NCI-H510A (cell line): ENCODE measurements at regions not wholly inside any gene's neighbourhood (a gene's known extent, or its start where the extent isn't known, plus 50 kb on each side); places are given as distances from the start of the nearest gene placed in this dataset.
"Not testable (repeated sequence)": the region's sequence is repeated elsewhere in the genome, so short reads cannot be mapped to it uniquely, and the experiment has no call there.

Experiments
- DNase-seq: peaks from one replicate; lab custom pipeline; 2025; lab: John Stamatoyannopoulos, UW

DNA sequence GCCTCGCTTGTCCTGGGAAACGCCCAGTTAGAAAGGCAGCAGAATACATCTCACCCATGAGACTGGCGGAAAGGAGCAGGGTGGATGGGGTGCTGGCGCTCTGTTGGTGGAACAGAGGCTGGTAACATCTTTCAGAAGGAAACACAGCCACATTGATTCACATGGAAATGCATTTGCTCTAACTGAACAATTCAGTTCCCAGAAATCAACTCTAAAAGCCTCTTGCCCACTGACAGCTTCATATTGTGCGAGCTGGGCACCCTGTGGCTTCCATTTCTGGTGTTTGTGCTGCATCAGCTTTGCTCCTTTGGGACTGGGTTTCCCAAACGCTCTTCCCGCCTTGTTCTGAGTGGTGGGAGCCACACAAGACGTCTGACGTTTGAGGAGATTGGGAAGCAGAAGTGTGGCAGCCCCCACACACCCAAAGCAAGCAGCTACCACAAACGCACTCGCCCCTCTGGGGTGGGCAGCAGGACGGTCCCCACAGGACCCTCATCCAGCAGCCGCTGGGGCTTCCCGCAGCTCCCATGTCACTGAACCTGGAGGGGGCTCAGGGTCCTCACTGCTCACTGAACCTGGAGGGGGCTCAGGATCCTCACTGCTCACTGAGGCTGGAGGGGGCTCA, 229.5 kb downstream of the ERMARD start:
- DNase-seq = no peak

- no peak for DNase-seq
These were observed 228.5 kb downstream of the ERMARD start for GRCh38 chr6:169979873-169980432.

GRCh38 chr6:169978615-169979161, 227.3 kb downstream of the ERMARD start:
- DNase-seq = no peak

DNA sequence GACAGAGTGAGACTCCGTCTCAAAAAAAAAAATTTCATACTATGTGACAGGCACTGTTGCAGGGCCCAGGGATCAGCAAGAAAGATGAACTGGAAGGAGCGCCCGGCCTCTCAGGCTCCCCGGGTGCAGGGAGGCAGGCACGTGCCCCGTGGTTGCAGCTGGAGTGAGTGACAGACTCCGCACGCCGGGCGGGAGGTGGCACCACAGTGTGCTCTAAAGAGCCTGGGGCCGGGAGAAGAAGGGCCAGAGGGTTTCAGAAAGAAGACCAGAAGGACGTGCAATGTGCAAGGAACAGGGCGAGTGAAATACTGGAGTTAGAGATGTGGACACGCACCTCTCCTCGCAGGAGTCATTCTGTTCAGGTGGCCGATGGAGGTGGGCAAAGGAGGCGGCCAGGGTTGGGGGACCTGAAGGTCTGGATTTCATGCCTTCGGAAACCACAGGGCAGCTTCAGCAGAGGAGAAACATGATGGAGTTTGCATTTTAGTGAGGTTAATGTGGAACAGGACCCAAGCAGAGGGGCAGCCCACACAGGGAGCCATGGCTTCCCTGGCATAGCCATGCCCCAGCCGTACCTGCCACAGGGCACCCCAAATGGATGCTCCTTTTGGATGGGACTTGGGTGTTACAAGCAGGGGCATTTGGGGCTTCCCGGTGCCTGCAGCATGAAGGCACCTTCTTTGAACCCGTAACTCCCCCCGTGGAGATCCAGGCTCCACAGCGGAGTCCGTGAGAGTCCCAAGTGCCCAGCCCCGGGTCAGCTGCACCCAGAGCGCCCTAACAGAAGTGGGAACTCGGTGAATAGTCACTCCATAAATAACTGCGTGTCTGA, 226.2 kb downstream of the ERMARD start:
- DNase-seq = no peak

GRCh38 chr6:169976301-169977081, 225.1 kb downstream of the ERMARD start:
- no peak for DNase-seq

DNA sequence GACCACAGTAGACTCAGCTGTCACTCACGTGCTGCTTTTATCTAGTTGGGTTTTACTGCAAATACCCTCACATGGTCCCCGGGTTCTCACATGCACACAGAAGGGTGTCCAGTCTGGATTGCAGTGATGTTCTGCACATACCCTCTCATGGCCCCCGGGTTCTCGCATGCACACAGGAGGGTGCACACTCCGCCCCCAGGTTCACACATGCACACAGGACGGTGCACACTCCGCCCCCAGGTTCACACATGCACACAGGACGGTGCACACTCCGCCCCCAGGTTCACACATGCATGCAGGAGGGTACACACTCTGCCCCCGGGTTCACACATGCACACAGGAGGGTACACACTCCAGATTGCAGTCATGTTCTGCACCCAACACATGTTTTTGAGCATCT, 224.3 kb downstream of the ERMARD start:
- DNase-seq = no peak

DNA sequence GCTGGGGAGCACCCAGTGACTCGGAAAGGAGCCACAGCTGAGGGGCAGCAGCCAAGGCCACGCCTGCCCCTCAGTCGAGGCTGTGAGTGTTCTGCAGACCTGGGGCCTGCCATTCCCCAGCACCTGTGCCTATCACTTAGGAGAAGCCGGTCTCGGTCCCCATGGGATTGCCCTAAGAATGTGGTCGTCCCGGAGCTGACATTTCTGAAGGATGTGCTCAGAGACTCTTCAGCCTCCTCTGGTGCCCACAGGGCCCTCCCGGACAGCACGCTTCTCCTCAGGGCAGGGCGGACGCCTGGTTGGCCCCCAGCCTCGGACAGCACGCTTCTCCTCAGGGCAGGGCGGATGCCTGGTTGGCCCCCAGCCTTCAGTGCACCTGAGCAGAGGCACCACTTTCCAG, 223.9 kb downstream of the ERMARD start:
- DNase-seq = no peak

GRCh38 chr6:169974663-169975062, 223.2 kb downstream of the ERMARD start:
- DNase-seq = no peak

GRCh38 chr6:169973588-169974467, 222.4 kb downstream of the ERMARD start:
- DNase-seq = not testable (repeated sequence)

DNA sequence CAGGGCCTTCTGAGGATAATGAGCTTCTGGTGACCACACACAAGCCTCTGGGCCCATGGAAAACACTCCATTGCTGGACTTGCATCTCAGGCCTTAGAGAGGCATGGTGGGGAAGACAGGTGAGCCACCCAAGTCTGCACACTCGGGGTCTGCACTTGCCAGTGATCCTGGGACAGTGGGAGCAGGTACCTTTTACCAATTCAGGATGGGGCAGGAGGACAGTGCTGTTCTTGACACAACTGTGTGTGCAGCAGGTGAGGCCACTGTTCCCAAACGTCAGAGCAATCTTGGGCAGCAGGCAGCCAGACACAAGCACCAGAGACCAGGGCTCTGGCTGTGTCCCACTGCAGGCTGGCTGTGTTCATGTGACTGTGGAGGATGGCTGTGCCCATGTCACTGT, 221.3 kb downstream of the ERMARD start:
- no peak for DNase-seq

DNA sequence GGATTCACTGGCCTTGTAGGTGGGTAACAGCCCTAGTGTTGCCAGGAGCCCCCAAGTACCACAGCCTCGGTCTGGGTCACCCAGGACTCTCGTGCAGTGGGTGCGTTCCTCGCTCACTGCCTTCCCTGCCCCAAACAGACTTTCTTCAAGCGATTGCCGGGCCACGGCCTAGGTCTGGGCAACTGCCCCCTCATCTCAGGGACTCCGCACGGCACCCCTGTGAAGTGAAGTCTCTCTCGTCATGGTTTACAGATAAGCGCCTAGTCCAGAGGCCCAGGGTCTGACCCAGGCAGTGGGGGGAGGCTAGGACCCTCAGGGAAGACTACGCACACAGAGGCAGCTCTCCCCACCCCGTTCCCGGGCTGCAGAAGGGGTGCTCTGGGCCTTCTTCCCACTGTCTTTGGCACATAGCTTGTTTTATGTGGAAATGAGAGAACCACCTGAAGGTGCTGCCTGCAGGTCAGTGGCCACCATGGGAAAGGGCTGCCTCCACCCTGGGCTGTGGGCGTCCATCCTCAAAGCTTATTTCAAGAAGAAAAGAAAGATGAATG, 220.8 kb downstream of the ERMARD start:
- DNase-seq = no peak

DNA sequence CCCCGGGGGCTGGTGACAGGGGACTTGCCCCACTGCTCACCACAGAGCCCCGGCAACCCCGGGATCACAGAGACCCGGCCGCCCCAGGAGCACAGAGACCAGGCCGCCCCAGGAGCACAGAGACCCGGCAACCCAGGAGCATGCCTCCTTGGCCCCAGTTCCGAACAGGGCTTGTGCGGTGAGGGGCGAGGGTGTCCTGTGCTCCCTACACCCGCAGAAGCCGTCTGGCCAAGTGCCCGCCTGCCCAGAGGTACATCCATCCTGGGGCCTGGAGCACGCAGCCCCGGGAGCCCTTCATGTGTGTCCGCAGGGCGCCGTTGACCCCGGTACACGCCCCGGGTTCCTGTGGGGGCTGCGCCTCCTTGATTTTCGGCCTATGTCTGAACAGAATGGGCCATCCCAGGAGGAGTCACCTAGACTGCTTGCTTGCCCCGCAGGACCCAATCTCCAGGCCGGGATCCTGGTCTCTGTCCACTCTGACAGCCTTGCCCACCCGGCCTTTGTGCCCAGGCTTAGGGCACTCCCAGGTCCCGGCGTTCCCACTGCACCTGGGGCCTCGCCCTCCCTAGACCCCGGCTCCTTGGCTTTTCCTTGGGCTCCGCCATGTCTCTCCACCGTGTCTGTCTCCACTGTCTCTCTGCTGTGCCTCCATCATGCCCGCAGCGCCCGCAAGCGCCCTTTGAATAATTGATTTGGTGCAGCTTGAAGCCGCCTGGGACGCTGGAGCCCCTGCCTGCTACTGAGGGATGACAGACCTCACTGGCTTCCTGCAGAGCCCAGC, 219.8 kb downstream of the ERMARD start:
- no peak for DNase-seq

GRCh38 chr6:169970306-169970988, 219.0 kb downstream of the ERMARD start:
- no peak for DNase-seq

GRCh38 chr6:169969372-169970099, 218.1 kb downstream of the ERMARD start:
- DNase-seq = no peak

DNA sequence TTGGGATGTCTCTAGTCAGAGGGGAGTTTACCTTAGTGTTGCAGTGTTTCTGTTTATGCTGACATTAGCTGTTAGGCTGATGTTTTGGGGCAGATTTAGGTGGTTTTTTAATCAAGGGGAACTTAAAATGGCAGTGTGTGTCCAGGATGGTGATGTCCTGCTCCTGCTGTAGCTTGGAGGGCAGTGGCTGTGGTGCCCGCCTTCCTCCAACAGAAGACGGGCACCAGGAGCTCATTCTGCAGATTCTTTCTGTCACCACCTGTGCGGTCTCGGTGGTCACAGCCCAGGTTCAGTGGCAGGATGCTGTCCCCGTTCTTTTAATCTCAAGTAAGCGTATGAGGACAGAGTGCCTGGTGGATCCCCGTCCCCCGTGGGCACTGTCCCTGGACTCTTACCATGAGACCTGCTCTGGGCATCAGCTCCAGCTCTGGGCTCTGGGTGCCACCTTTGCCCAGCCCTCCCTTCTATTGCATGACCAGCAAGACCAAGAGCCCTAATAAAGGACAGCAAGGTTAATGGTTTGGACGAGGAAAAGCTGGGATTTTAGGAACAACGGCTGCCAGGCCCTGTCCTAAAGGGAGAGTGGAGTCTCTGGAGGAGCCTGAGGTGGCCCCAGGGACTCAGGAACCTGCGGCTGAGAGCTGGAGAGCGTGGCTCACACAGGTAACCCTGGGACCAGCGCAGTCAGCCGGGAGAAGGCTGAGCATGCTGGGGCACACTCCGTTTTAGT, 217.3 kb downstream of the ERMARD start:
- DNase-seq = no peak

- no peak for DNase-seq
These were observed 216.3 kb downstream of the ERMARD start for GRCh38 chr6:169967687-169968086.

GRCh38 chr6:169966312-169967181, 215.1 kb downstream of the ERMARD start:
- DNase-seq = no peak
